Heart right ventricle (tissue), 16 donors: ENCODE measurements at regions not wholly inside any gene's neighbourhood (a gene's known extent, or its start where the extent isn't known, plus 50 kb on each side); places are given as distances from the start of the nearest gene placed in this dataset.
"Not testable (repeated sequence)": the region's sequence is repeated elsewhere in the genome, so short reads cannot be mapped to it uniquely, and the experiment has no call there.

Experiments used
- ATAC-seq, 8 donors: fragments of 200-7000 bp; cut with Tn5 transposase; one replicate each; pipeline ENCODE4 v1.9.1; 2020; ENCODE audit warnings: mild to moderate bottlenecking in 8 of 8, moderate library complexity in 8 of 8, moderate number of reproducible peaks in 1 of 8
- DNase-seq, 2 donors: peaks; one replicate each; pipeline ENCODE4 v3.0.0-alpha.2; 2020
- H3K27ac ChIP-seq, 10 donors: fragments of 200-600 bp; sonication (generic) in 2 of 10; one replicate each; pipeline versions ENCODE4 v1.5.0 to v1.8.0; 2020 to 2022; ENCODE audit warnings: mild to moderate bottlenecking in 3 of 10
- H3K27me3 ChIP-seq, 7 donors: fragments of 200-600 bp; one replicate each; pipeline ENCODE4 v1.8.0; 2021 to 2022; ENCODE audit warnings: mild to moderate bottlenecking in 2 of 7
- H3K36me3 ChIP-seq, 9 donors: fragments of 200-600 bp; sonication (generic) in 1 of 9; one replicate each; pipeline versions ENCODE4 v1.5.0 to v1.8.0; 2020 to 2022; ENCODE audit warnings: mild to moderate bottlenecking in 2 of 9
- H3K4me1 ChIP-seq, 9 donors: fragments of 200-600 bp; sonication (generic) in 1 of 9; one replicate each; pipeline versions ENCODE4 v1.5.0 to v1.8.0; 2020 to 2022; ENCODE audit warnings: mild to moderate bottlenecking in 4 of 9
- H3K4me3 ChIP-seq, 10 donors: fragments of 200-600 bp; sonication (generic) in 2 of 10; one replicate each; pipeline versions ENCODE4 v1.5.0 to v1.8.0; 2020 to 2022; ENCODE audit warnings: mild to moderate bottlenecking in 7 of 10, moderate library complexity in 2 of 10
- H3K9me3 ChIP-seq, 11 donors: fragments of 200-600 bp in 10 of 11; sonication (generic) in 2 of 11; one replicate each; pipeline versions ENCODE4 v1.5.0 to v1.8.0; 2013 to 2022; ENCODE audit warnings: mild to moderate bottlenecking in 2 of 11, control low read depth in 1 of 11, moderate library complexity in 1 of 11
- WGBS, 2 donors: extraction: QIAGEN DNeasy Blood & Tissue Kit; methylation state at CpG; one replicate each; pipeline ENCODE4 v1.1.7; 2013; ENCODE audit warnings: inconsistent platforms in 1 of 2; 5-methylcytosine and 5-hydroxymethylcytosine counted together
- intact Hi-C, 10 donors: fragments of 100-400 bp; cut with DNase I; formaldehyde crosslinking; loops; one replicate each; pipeline versions ENCODE4 v1.11.1 to v1.14.2; 2022
- TF ChIP-seq, protein P1 (sequence below), 9 donors: fragments of 200-600 bp; sonication (generic) in 2 of 9; IDR thresholded peaks; one replicate each; pipeline versions ENCODE4 v1.5.0 to v1.8.0; 2021 to 2022; ENCODE audit warnings: antibody characterized with exemption in 9 of 9, mild to moderate bottlenecking in 5 of 9, moderate library complexity in 1 of 9
- donor health status: Arrhythmogenic right ventricular cardiomyopathy.
- donor health status: ischemic (EF 13 %, LVEDD 7.1; RV severe dilation, severe dysfunction).
- donor health status: healthy with polysubstance abuse.
- donor health status: DM: no; HTN: yes; CAD: no.
- donor health status: DM: no; HTN: no; CAD: no.
- donor health status: ischemic (EF 25% LVEDD 6.9; RV normal size, moderate dysfunction).
- donor health status: ischemic (EF 25% LVEDD 5.7; RV mildly dilated, moderate dysfunction).
- donor health status: healthy.
- donor health status: DM: yes; HTN: yes; CAD: no.
- donor health status: Ischemic cardiomyopathy.
- donor health status: ischemic (EF 35%, LVEDD 5.7; RV mildly dilated, moderate dysfunction).
- donor health status: nonischemic (EF 11% LVEDD 7.7; RV severe dilation, severe dysfunction).
- donor health status: DM: yes; HTN: yes; CAD: no.
- donor health status: PGD.
- donor health status: ischemic (EF 29% LVEDD 5.4; RV normal size, mild dysfunction).
- donor health status: nonischemic (EF 23%, LVEDD 6.1; RV moderate dilation, normal function).

DNA sequence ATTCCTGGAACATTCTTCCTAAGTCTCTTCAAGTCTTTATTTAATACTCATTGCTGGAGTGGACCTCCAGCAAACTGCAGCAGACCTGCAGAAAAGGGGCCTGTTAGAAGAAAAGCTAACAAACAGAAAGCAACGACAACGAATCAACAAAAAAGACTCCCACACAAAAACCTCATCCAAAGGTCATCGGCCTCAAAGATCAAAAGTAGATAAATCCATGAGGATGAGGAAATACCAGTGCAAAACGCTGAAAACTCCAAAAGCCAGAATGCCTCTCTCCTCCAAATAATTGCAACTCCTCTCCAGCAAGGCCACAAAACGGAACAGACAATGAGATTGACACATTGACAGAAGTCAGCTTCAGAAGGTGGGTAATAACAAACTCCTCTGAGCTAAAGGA is 472.2 kb downstream of the C12orf50 start:
- DNase-seq = no peak
- intact Hi-C loops = no loop called here
- 79 to 80% methylated on average over 5 of the region's 5 CpGs for whole genome bisulfite sequencing, 2 donors

DNA sequence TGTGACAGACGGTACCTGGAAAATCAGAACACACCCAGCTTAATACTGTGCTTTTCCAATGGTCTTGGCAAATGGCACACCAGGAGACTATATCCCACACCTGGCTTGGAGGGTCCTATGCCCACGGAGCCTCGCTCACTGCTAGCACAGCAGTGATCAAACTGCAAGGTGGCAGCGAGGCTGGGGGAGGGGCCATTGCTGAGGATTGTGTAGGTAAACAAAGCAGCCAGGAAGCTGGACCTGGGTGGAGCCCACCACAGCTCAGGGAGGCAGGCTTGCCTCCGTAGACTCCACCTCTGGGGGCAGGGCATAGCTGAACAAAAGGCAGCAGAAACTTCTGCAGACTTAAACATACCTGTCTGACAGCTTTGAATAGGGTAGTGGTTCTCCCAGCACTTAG is 498.0 kb downstream of the C12orf50 start:
- not testable (repeated sequence) for DNase-seq, ATAC-seq, H3K27me3 ChIP-seq, H3K4me1 ChIP-seq, H3K27ac ChIP-seq, H3K36me3 ChIP-seq, H3K4me3 ChIP-seq
- intact Hi-C loops = loop anchor here in 1 of 10 donors (10.0 kb wide), 1 partner anchor 406 kb away; no protein-coding TSS in a partner anchor
- WGBS, 2 donors = 79 to 81% methylated on average over 5 of the region's 5 CpGs
- peaks cover 0 to 19% (median 0%) of the 10 kb centered on the region in 11 donors for H3K9me3 ChIP-seq

More for the DNA sequence above, 472.2 kb downstream of the C12orf50 start:
- Histone ChIP-seq H3K9me3 (peaks cover 0 to 30% (median 0%) of the 10 kb centered on the region in 11 donors), H3K36me3 (no peaks in the 10 kb centered on the region), H3K4me1 (no peaks in the 10 kb centered on the region), H3K27me3 (no peaks in the 10 kb centered on the region), H3K4me3 (no peak overlapping the region), H3K27ac (no peak overlapping the region)
- no peak for ATAC-seq
- TF ChIP-seq, protein P1, sequence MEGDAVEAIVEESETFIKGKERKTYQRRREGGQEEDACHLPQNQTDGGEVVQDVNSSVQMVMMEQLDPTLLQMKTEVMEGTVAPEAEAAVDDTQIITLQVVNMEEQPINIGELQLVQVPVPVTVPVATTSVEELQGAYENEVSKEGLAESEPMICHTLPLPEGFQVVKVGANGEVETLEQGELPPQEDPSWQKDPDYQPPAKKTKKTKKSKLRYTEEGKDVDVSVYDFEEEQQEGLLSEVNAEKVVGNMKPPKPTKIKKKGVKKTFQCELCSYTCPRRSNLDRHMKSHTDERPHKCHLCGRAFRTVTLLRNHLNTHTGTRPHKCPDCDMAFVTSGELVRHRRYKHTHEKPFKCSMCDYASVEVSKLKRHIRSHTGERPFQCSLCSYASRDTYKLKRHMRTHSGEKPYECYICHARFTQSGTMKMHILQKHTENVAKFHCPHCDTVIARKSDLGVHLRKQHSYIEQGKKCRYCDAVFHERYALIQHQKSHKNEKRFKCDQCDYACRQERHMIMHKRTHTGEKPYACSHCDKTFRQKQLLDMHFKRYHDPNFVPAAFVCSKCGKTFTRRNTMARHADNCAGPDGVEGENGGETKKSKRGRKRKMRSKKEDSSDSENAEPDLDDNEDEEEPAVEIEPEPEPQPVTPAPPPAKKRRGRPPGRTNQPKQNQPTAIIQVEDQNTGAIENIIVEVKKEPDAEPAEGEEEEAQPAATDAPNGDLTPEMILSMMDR (IDR thresholded peaks at IDR 0.05) = no peak

DNA sequence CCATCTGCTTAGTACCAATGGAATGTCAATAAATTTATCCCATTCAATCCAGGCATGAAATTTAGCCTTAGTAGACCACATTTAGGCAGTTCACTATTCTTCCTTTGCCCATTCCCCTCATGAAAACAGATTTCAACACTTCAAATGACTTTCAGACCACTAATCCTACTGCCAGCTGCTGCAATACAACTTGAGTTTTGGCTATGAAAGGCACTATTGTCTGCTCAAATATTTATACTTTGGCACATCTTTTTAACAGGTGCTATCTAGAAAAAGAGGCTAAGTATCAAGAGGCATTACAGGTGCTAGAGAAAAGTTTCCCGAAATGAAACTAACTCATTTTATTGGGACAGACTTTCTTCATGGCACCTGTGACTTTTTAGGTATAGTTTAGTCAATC is 499.8 kb downstream of the C12orf50 start:
- Histone ChIP-seq H3K4me3 (no peak overlapping the region), H3K4me1 (no peaks in the 10 kb centered on the region), H3K27ac (no peak overlapping the region), H3K36me3 (no peaks in the 10 kb centered on the region), H3K27me3 (no peaks in the 10 kb centered on the region), H3K9me3 (peaks cover 0 to 19% (median 0%) of the 10 kb centered on the region in 11 donors)
- 73 to 91% methylated on average over 1 of the region's 1 CpG for WGBS, 2 donors
- no peak for DNase-seq
- no peak for ATAC-seq
- TF ChIP-seq, protein P1 (IDR thresholded peaks at IDR 0.05) = no peak
- intact Hi-C loops = no loop called here

DNA sequence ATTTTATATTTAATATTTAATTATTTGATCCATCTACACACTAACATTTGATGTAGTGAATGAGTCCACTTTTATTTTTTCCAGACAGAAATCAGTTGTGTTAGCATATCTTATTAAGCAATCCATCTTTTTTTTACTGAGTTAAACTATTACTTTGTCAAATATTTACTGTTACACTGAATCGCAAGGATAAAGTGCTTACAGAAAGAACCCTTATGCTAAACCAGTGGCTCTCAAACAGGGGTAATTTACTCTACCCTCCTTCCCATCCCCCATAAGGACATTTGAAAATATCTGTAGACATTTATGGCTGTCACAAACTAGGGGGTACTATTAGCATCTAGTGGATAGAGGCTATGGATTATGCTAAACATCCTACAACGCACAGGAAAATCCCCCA is 508.2 kb downstream of the C12orf50 start:
- TF ChIP-seq, protein P1 (IDR thresholded peaks at IDR 0.05) = no peak
- peaks cover 0 to under 1% (median 0%) of the 10 kb centered on the region in 11 donors for H3K9me3 ChIP-seq
- no peaks in the 10 kb centered on the region for H3K27me3 ChIP-seq
- H3K4me3 ChIP-seq = no peak overlapping the region
- H3K4me1 ChIP-seq = no peaks in the 10 kb centered on the region
- intact Hi-C loops = no loop called here
- H3K36me3 ChIP-seq = no peaks in the 10 kb centered on the region
- 92 to 94% methylated on average over 2 of the region's 2 CpGs for WGBS, 2 donors
- no peak for DNase-seq
- H3K27ac ChIP-seq = no peak overlapping the region
- no peak for ATAC-seq

DNA sequence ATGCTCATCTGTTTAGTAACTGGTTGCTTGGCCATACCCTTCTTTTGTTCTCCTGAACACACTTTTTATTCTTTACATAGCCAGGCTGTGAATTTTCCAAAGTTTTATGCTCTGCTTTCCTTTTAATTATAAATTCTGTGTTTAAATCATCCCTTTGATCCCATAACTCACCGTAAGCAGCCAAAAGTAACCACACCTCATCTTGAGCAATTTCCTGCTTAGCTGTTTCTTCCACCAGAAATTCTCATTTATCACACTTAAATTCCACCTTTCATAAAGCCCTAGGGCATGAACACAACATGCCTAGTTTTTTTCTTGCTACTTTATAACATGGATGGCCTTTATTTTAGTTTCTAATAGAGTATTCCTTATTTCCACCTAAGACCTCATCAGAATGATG is 510.7 kb downstream of the C12orf50 start:
- ATAC-seq = no peak
- WGBS, 2 donors = 73 to 84% methylated on average over 1 of the region's 1 CpG
- intact Hi-C loops = no loop called here
- TF ChIP-seq, protein P1 (IDR thresholded peaks at IDR 0.05) = no peak
- H3K9me3 ChIP-seq = no peaks in the 10 kb centered on the region
- no peak overlapping the region for H3K27ac ChIP-seq
- no peaks in the 10 kb centered on the region for H3K27me3 ChIP-seq
- H3K36me3 ChIP-seq = no peaks in the 10 kb centered on the region
- no peak for DNase-seq
- no peaks in the 10 kb centered on the region for H3K4me1 ChIP-seq
- no peak overlapping the region for H3K4me3 ChIP-seq
